H9 (cell line): ENCODE measurements at regions not wholly inside any gene's neighbourhood (a gene's known extent, or its start where the extent isn't known, plus 50 kb on each side); places are given as distances from the start of the nearest gene placed in this dataset.

Source experiments
- DNase-seq: peaks from one replicate; pipeline ENCODE4 v3.0.0-alpha.2; 2017
- H2AFZ ChIP-seq: one replicate; pipeline ENCODE4 v1.6.1; 2013; ENCODE audit warnings: mild to moderate bottlenecking, low read length, control low read depth, moderate library complexity
- H2AK5ac ChIP-seq: 2 replicates; pipeline ENCODE4 v1.6.1; 2013; ENCODE audit warnings: low read length, control low read depth, mixed read lengths; ENCODE audit not compliant: insufficient read length
- H2BK120ac ChIP-seq: one replicate; pipeline ENCODE4 v1.6.1; 2013; ENCODE audit warnings: low read depth, mild to moderate bottlenecking, low read length, control low read depth, inconsistent platforms; ENCODE audit not compliant: poor library complexity, severe bottlenecking
- H2BK12ac ChIP-seq: 2 replicates; pipeline ENCODE4 v1.6.1; 2013; ENCODE audit warnings: low read length, control low read depth, mixed read lengths, low read depth; ENCODE audit not compliant: insufficient read length
- H2BK15ac ChIP-seq: 2 replicates; pipeline ENCODE4 v1.6.1; 2013; ENCODE audit warnings: low read depth, low read length, control low read depth
- H2BK20ac ChIP-seq: one replicate; pipeline ENCODE4 v1.6.1; 2013; ENCODE audit warnings: low read depth, mild to moderate bottlenecking, low read length, control low read depth, inconsistent platforms; ENCODE audit not compliant: poor library complexity, severe bottlenecking
- H2BK5ac ChIP-seq: 2 replicates; pipeline ENCODE4 v1.6.1; 2013; ENCODE audit warnings: low read length, control low read depth, mixed read lengths; ENCODE audit not compliant: insufficient read length
- H3K14ac ChIP-seq: 2 replicates; pipeline ENCODE4 v1.6.1; 2013; ENCODE audit warnings: low read length, control low read depth; ENCODE audit not compliant: insufficient read depth
- H3K18ac ChIP-seq: 2 replicates; pipeline ENCODE4 v1.6.1; 2013; ENCODE audit warnings: low read depth, mild to moderate bottlenecking, mixed read lengths, low read length, control low read depth; ENCODE audit not compliant: insufficient read length
- H3K23ac ChIP-seq: 2 replicates; pipeline ENCODE4 v1.6.1; 2013; ENCODE audit warnings: low read length, control low read depth, mixed read lengths, low read depth; ENCODE audit not compliant: insufficient read length
- H3K23me2 ChIP-seq: 2 replicates; pipeline ENCODE4 v1.6.1; 2013; ENCODE audit warnings: low read depth, mild to moderate bottlenecking, mixed read lengths, low read length, control low read depth; ENCODE audit not compliant: insufficient read length, poor library complexity, severe bottlenecking
- H3K27ac ChIP-seq: 2 replicates; pipeline ENCODE4 v1.5.1; 2013; ENCODE audit warnings: low read length, control low read depth, mixed read lengths, low read depth; ENCODE audit not compliant: insufficient read length
- H3K27me3 ChIP-seq: 2 replicates; pipeline ENCODE4 v1.6.1; 2013; ENCODE audit warnings: low read length, control low read depth, inconsistent platforms; ENCODE audit not compliant: insufficient read depth
- H3K4ac ChIP-seq: 2 replicates; pipeline ENCODE4 v1.6.1; 2013; ENCODE audit warnings: low read depth, mild to moderate bottlenecking, control low read depth, inconsistent platforms, low read length, moderate library complexity
- H3K4me1 ChIP-seq: 2 replicates; pipeline ENCODE4 v1.6.1; 2013; ENCODE audit warnings: low read length, control low read depth, inconsistent platforms; ENCODE audit not compliant: insufficient read depth
- H3K4me2 ChIP-seq: 2 replicates; pipeline ENCODE4 v1.6.1; 2013; ENCODE audit warnings: low read length, control low read depth, mixed read lengths; ENCODE audit not compliant: insufficient read length, insufficient read depth
- H3K56ac ChIP-seq: 2 replicates; pipeline ENCODE4 v1.6.1; 2013; ENCODE audit warnings: low read depth, mild to moderate bottlenecking, mixed read lengths, low read length, control low read depth; ENCODE audit not compliant: insufficient read length
- H3K79me1 ChIP-seq: 2 replicates; pipeline ENCODE4 v1.6.1; 2013; ENCODE audit warnings: low read depth, mild to moderate bottlenecking, moderate library complexity, low read length, control low read depth, inconsistent platforms; ENCODE audit not compliant: insufficient read depth, poor library complexity, severe bottlenecking
- H3K79me2 ChIP-seq: 2 replicates; pipeline ENCODE4 v1.6.1; 2013; ENCODE audit warnings: low read length, control low read depth, inconsistent platforms; ENCODE audit not compliant: insufficient read depth
- H3K9ac ChIP-seq: 2 replicates; pipeline ENCODE4 v1.6.1; 2013; ENCODE audit warnings: low read length, control low read depth, mixed read lengths; ENCODE audit not compliant: insufficient read length; ENCODE audit errors: extremely low read depth
- H3K9me3 ChIP-seq: one replicate; pipeline ENCODE4 v1.6.1; 2013; ENCODE audit warnings: low read depth, low read length, inconsistent platforms; ENCODE audit not compliant: control insufficient read depth
- H3T11ph ChIP-seq: one replicate; pipeline ENCODE4 v1.6.1; 2013; ENCODE audit warnings: mild to moderate bottlenecking, low read length, control low read depth, inconsistent platforms
- H4K20me1 ChIP-seq: one replicate; pipeline ENCODE4 v1.6.1; 2013; ENCODE audit not compliant: control insufficient read depth, insufficient read length, insufficient read depth
- H4K5ac ChIP-seq: 2 replicates; pipeline ENCODE4 v1.6.1; 2013; ENCODE audit warnings: low read depth, mild to moderate bottlenecking, mixed read lengths, low read length, control low read depth; ENCODE audit not compliant: insufficient read length
- H4K8ac ChIP-seq: replicated peaks from 2 replicates; pipeline ENCODE4 v1.6.1; 2013; ENCODE audit warnings: low read length, control low read depth, mixed read lengths, low read depth; ENCODE audit not compliant: insufficient read length
- H4K91ac ChIP-seq: 2 replicates; pipeline ENCODE4 v1.6.1; 2013; ENCODE audit warnings: low read depth, mild to moderate bottlenecking, moderate library complexity, mixed read lengths, low read length, control low read depth; ENCODE audit not compliant: insufficient read length
- H3K27ac Mint-ChIP-seq, 3 experiments: 2 replicates in 2 of 3; 3 replicates in 1 of 3; pipeline ENCODE4 v1.8.0; 2020 to 2021; ENCODE audit warnings: mixed read lengths in 3 of 3, mild to moderate bottlenecking in 1 of 3, moderate library complexity in 1 of 3
- H3K27me3 Mint-ChIP-seq: 2 replicates; pipeline ENCODE4 v1.8.0; 2021; ENCODE audit warnings: low read depth, mild to moderate bottlenecking, moderate library complexity, mixed read lengths
- H3K36me3 Mint-ChIP-seq, 3 experiments: 2 replicates in 2 of 3; 3 replicates in 1 of 3; pipeline ENCODE4 v1.8.0; 2020 to 2021; ENCODE audit warnings: low read depth in 3 of 3, mixed read lengths in 3 of 3; ENCODE audit not compliant: insufficient read depth in 1 of 3
- H3K4me1 Mint-ChIP-seq, 2 experiments: 2 replicates each; pipeline ENCODE4 v1.8.0; 2020; ENCODE audit warnings: mixed read lengths in 2 of 2
- H3K4me3 Mint-ChIP-seq, 2 experiments: 2 replicates in 1 of 2; 3 replicates in 1 of 2; pipeline ENCODE4 v1.8.0; 2020 to 2021; ENCODE audit warnings: mild to moderate bottlenecking in 2 of 2, mixed read lengths in 2 of 2, moderate library complexity in 1 of 2
- H3K9me3 Mint-ChIP-seq, 2 experiments: 2 replicates in 1 of 2; 3 replicates in 1 of 2; pipeline ENCODE4 v1.8.0; 2020; ENCODE audit warnings: mild to moderate bottlenecking in 2 of 2, mixed read lengths in 2 of 2, moderate library complexity in 1 of 2
- WGBS: extraction: QIAGEN DNeasy Blood & Tissue Kit; methylation state at CpG from one replicate; pipeline ENCODE4 v1.1.7; 2013; ENCODE audit warnings: missing lambda C conversion rate, low lambda C conversion rate, mixed read lengths; ENCODE audit not compliant: insufficient read length; ENCODE audit errors: extremely low coverage; 5-methylcytosine and 5-hydroxymethylcytosine counted together
- TF ChIP-seq, protein P1 (sequence below): fragments of 200-600 bp; sonication (generic); conservative IDR thresholded peaks from 3 replicates; pipeline ENCODE4 v1.8.0; 2021; ENCODE audit warnings: antibody characterized with exemption, mild to moderate bottlenecking

- H2AFZ ChIP-seq = no peak overlapping the region
- Mint-ChIP-seq H3K27ac (no peak overlapping the region), H3K4me3 (no peak overlapping the region), H3K27me3 (peaks cover 2% of the 10 kb centered on the region), H3K36me3 (no peaks in the 10 kb centered on the region), H3K9me3 (no peaks in the 10 kb centered on the region), H3K4me1 (no peaks in the 10 kb centered on the region)
- H3K18ac ChIP-seq = no peak overlapping the region
- H3K23me2 ChIP-seq = no peaks in the 10 kb centered on the region
- H3K4me1 ChIP-seq = no peaks in the 10 kb centered on the region
- no peak overlapping the region for H2BK20ac ChIP-seq
- no peak overlapping the region for H2BK12ac ChIP-seq
- H4K5ac ChIP-seq = no peak overlapping the region
- no peak overlapping the region for H4K91ac ChIP-seq
- no peak overlapping the region for H3T11ph ChIP-seq
- WGBS = no CpG with 5 or more reads among the region's 4 CpGs
- H3K27ac ChIP-seq = no peak overlapping the region
- H3K4ac ChIP-seq = no peak overlapping the region
- H3K79me1 ChIP-seq = no peaks in the 10 kb centered on the region
- H3K27me3 ChIP-seq = no peaks in the 10 kb centered on the region
- H3K9ac ChIP-seq = no peak overlapping the region
- no peaks in the 10 kb centered on the region for H3K79me2 ChIP-seq
- no peak overlapping the region for H3K14ac ChIP-seq
- no peaks in the 10 kb centered on the region for H3K9me3 ChIP-seq
- no peak overlapping the region for H2BK120ac ChIP-seq
- H3K4me2 ChIP-seq = no peak overlapping the region
- H3K23ac ChIP-seq = no peak overlapping the region
- no peak overlapping the region for H2BK5ac ChIP-seq
- H2BK15ac ChIP-seq = no peak overlapping the region
- no peak for DNase-seq
- H4K20me1 ChIP-seq = no peaks in the 10 kb centered on the region
- H3K56ac ChIP-seq = no peak overlapping the region
- no peak overlapping the region for H2AK5ac ChIP-seq
- H4K8ac ChIP-seq = no peak overlapping the region
- TF ChIP-seq, protein P1, sequence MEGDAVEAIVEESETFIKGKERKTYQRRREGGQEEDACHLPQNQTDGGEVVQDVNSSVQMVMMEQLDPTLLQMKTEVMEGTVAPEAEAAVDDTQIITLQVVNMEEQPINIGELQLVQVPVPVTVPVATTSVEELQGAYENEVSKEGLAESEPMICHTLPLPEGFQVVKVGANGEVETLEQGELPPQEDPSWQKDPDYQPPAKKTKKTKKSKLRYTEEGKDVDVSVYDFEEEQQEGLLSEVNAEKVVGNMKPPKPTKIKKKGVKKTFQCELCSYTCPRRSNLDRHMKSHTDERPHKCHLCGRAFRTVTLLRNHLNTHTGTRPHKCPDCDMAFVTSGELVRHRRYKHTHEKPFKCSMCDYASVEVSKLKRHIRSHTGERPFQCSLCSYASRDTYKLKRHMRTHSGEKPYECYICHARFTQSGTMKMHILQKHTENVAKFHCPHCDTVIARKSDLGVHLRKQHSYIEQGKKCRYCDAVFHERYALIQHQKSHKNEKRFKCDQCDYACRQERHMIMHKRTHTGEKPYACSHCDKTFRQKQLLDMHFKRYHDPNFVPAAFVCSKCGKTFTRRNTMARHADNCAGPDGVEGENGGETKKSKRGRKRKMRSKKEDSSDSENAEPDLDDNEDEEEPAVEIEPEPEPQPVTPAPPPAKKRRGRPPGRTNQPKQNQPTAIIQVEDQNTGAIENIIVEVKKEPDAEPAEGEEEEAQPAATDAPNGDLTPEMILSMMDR = no peak
Observed at GRCh38 chr3:135539351-135539750, 426.2 kb upstream of the PPP2R3A start.
